Stimulated activated CD8-positive, alpha-beta memory T cell treated with anti-CD3 and anti-CD28 coated beads, Interleukin-12 subunit alpha, Interleukin-12 subunit beta, amount 100 ng/mL, for 24 hours (primary cell): ENCODE measurements at regions not wholly inside any gene's neighbourhood (a gene's known extent, or its start where the extent isn't known, plus 50 kb on each side); places are given as distances from the start of the nearest gene placed in this dataset.

Source experiments
- DNase-seq: peaks from one replicate; pipeline ENCODE4 v3.0.0-alpha.2; 2020; ENCODE audit errors: extremely low read depth

DNA sequence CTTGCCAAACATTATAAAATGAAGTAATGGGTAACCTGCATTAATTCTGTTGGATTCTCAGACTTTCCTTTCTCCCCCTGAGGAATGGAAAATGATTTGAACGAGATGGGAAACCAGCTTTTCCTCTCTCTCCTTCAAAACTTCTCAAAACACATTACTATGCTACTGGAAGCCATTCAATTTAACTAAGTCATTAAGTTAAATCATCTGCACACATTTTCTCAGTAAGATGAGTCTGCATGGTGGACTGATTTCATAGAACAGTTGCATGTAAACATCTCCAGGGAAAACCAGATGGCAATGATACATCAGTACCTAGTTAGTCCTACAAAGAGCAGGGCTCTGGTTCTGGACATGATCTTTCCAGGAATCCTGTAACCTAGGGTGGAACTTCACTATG lies 59.9 kb downstream of the BMP4 start:
- no peak for DNase-seq

DNA sequence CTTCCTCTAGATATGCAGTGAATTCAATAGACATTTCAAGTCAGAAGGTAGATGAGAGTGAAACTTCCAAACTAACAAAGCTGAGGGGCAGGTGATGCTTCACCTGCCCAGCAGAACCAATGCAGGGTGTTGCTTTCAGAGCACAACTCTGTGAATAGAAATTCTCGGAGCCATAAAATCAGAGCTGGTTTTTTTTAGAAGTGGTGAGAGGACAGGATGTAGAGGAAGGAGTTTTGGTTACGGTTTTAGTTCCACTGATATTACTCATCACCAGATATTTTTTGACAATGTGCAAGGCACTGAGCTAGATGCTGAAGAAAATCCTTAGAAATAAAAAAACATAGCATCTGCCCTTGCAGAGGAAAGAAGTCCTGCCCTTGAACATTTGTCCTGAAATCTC lies 62.2 kb downstream of the BMP4 start:
- DNase-seq: no peak

DNA sequence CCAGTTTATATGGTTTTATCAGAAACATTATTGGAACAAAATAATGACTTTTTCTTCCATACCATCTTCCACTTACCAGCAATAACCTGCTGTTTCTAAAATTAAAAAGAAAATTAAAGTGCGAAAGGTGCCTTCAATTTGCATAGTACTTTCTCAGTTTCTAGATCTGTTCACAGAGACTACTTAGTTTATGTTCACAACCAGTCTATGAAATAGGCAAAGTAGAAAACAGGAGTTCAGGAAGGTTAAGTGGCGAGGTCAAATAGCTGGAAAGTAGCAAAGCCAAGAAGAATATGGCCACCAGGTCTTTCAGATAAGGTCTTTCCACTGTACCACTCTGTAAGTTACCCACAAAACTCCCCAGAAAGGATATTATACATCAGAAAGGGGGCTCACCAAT lies 63.3 kb downstream of the BMP4 start:
- DNase-seq: no peak

DNA sequence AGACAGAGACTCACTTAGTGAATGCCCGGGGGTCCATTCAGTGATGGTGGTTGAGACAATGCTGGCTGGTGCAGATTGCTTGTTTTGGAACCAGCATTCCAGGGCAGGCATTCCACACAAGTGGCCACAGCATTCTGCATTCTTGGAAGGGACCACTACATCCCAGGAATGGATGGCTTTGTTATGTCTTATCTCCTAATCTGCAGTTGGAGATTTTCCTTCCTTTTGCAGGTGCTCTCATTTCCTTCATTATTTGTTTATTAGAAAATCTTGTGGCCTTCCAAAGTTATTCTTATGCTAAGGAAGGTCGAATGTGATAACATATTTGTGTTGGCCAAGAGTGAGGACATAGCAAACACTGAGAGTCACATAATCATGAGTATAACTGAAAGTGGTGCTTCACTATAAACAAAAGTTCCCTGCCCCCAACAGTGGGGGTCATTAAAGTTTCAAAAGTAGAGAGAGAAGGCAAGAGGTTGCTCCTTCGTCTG lies 66.0 kb downstream of the BMP4 start:
- no peak for DNase-seq

DNA sequence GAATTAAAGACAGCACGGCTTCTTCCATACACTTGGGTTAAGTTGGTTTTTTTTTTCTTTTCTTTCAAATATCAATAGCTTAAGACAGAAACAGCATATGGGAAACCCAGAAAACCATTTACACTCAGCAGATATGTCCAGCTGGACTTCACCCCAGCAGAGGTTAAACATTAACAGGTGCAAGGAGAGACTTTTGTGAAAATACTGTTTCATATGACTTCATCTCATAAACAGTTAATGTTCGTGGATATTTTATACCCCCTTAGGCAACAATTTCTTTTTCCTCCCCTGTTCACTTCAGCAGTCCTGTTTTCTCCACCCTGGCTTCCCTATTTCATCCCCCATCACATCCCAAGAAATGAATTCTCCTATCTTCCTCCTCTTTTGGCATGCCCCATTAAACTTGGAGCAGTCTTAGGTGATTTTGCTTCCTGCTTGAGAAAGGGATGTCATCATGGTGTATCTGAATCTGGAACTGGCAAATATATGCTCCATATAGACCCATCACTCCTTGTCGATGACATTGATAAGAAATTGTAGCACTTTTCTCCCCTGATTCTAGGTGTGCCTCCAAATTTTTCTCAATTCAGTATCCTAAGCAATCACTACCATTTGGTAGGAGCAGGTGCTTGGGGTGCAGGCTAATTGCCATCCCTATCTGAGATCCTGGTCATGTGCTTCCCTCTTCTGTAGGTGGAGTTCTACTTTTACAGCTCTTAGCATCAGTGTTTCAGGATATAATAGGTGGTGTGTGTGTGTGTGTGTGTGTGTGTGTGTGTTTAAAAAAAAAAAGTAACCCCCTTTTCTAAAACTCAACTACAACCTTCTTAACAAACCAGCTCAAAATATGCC lies 67.9 kb downstream of the BMP4 start:
- DNase-seq: no peak

DNA sequence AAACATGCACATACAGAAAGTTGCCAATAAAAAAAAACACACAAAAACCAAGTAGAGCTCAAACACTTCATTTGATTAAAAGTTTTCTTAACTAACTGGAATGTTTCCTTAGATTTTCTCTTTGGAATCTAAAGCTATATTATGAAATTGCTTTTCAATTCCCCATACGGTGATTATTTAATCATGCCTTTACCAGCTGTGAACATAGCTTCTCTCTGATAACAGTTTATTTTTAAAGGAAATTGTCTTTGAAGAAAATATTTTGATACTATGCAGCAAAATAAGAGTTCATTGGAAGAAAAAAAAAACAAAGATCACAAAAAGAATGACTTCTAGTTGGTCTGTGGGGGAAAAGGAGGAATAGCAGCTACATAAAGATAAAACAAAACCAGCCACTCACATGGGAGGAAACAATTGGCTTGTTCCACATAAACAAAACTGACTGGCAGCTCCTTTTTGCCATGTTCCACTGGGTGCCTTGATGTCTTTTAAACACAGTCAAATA lies 71.4 kb downstream of the BMP4 start:
- DNase-seq: no peak

DNA sequence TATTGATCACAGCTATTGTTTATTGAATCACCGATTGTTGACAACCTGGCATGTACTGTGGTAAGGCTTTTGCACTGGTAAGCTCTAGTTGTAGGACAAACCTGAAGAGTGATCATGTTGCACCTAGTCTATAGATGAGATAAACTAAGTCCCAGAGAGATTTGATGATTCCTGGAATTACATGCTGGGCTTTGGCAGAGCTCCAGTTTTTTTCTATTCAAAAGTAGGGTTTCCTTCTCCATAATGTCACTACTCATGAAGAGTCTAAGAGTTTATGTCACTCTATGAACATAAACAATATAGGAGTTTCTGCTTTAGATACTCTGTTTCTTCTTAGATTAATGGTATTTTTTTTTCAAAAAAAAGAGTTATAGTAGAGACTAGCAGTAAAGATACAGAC lies 72.0 kb downstream of the BMP4 start:
- no peak for DNase-seq

DNA sequence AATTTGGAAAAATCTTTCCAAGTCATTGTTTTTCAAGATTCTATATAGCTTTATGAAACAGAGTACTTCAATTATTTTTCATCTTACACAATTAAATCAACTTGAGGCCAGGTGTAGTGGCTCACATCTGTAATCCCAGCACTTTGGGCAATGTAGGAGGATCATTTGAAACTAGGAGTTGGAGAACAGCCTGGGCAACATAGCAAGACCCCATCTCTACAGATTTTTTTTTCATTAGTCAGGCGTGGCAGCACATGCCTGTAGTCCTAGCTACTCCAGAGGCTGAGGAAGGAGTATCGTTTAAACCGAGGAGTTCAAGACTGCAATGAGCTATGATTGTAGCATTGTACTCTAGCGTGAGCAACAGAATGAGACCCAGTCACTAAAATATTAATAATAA lies 72.9 kb downstream of the BMP4 start:
- DNase-seq: no peak

DNA sequence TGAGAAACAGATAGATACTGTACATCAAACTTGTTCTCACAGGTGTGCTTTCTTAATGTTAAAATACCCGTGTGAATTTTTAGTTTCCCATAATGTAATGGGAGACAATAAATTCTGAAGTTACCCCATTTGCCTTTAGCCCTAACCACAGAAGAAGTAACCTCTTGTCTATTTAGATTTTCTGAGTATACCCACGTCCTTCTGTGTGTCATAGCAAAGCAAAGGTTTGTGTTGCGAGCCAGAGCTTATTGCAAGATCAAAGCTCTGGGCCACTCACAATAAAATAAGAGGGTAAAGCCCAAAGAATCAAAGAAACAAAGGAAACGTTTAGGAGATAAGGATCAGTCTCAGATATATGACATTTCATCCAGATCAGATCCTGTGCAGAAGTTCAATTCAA lies 73.9 kb downstream of the BMP4 start:
- no peak for DNase-seq

DNA sequence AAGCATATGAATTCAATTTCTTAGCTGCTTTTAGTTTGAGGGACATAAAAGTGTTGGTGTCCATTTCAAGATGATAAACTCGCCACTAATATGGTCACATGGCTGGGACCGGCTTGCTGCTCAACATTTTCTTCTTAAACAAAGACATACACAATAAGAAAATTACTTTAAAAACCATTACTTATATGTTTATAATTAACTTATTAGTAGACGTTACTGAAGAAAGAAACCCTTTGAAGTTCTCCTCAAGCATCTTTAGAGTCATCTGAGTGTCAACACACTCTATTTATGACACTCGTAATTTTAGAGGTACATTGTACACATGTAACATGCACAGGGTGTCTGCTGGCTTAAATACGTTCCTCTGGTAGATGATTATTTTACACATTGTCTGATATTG lies 74.7 kb downstream of the BMP4 start:
- no peak for DNase-seq

DNA sequence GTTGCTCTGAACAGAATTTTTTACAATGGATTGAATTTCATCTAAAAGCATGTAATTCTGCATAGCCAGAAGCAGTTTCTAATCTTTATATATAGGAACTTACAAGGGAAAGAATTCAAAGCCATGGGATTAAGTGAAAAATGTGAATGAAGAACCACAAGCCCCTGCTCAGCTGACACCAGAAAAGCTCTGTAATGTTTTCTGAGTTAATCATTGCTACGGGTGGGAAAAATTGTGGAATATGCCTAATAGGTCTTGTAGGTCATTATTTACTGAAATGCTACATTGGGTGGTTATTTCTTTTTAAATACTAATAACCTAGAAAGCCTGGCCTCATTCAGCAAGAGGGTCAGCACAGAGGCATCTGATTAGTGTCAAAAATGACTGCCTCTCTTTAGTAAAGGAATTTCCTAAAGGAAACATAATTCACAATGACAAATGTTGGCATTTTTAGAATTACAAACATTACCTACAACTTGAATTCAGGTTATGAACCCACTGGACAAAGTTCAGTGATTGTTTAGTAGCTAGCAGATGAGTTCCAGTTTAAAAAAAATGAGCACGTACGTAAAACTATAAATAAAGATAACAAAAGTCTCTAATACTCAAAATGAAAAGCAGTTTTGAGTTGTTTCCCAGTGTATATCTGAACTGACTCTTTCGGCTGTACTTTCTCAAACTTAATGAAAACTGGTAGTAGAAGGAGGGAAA lies 75.3 kb downstream of the BMP4 start:
- no peak for DNase-seq

DNA sequence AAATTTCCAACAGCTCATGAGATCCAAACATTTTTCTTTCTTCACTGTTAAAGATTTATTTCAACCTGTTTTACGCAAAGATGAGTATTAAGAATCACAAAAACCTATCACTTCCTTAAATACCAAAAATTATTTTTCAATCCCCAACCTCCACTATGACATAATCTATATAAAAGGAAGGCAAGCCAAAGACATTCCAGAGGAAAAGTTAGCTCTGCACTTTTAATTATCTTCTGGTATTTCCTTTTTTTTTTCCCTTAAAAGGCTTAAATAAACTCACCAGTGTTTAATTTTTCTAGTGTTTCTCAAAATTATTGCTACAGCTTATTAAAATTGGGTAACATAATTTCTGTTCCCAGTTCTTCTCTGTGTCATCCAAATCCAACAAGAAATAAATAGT lies 75.9 kb downstream of the BMP4 start:
- no peak for DNase-seq

DNA sequence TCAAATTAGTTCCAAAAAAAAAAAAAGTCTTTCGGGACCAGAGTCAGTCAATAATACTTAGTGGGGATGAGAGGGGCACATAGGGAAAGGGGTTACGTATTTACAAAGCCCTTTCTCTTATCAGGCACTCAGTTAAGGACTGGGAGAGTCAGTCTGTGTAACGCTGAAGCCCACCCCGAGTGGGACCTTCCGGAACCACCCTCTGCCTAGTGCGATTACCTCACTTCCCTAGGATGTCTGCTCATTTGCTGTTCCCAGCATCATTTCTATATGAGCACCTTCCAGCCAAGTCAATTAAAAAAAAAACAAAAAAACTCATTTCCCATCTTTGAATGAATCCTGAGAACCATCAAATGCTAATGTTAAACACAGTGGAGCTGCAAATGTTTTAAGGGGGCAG lies 76.9 kb downstream of the BMP4 start:
- DNase-seq: no peak

DNA sequence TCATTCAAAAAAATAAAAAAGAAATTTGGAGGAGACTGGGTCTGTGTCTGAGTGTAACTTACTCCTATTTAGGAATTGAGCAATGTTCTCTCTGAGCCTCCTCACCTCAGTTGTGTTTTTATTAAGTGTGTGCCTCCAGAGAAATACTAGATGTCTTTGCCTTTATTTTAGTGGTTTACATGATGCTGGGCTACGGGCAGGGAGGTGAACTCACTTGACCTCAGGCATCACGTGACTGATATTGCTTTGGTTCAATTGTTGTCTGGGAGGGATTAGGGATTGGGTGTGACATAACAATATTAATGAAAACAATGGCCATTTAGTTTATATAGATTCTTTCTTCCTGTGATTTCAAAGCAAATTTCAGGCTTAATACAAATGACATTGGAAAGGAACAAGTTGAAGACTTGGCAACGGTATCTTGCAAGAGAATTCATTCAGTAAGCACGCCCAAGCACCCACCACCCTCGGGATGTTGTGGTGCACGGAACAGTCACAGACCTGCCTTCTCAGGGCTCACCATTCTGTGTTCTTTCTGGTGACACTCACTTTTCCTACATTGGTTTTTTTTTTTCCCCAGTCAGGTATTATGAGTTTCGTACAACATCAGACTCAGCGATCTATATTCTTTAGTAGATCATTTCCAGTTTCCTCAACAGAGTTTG lies 77.5 kb downstream of the BMP4 start:
- DNase-seq: no peak

DNA sequence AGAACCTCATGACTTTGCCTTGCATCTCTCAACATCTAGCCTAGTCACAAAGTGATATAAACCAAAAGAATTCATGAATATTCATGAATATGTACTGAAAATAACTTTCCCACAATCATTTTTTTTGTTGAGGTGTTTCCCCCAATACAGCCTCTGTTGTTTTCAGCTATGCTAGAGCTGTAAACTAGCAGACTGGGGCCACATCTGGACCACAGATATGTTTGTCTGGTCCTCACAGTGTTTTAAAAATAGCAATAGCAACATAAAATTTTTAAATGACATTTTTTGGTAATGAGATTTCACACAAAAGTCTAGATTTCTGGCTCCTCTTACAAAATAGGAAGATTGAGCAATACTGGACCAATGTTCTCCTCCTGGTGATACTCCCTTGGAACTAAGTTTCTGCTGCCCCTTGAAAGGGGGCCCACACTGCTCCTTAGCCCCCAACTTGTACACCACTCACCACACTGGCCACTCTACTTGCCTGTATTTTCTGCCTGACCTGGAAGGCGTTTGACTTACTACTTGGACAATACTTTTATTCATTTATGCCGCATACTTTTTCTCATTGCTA lies 81.2 kb downstream of the BMP4 start:
- no peak for DNase-seq

DNA sequence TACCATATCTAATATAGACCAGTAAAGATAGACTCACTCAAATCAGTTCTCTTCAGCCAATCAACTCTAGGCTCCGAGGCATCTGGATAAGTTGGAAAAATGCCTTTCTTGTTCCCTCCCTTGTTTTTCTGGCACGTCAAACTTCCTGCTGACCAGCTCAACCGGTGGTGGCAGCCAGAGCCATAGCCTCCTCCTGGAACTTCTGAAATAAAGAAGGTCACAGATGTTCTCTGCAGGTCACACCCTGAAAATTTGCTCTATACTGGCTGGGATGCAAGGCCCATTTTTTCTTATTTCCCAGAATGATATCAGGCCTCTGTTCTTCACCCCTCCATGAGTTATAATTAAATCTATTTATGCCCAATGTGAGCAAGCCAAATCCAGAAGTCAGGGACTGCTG lies 81.9 kb downstream of the BMP4 start:
- DNase-seq: no peak

DNA sequence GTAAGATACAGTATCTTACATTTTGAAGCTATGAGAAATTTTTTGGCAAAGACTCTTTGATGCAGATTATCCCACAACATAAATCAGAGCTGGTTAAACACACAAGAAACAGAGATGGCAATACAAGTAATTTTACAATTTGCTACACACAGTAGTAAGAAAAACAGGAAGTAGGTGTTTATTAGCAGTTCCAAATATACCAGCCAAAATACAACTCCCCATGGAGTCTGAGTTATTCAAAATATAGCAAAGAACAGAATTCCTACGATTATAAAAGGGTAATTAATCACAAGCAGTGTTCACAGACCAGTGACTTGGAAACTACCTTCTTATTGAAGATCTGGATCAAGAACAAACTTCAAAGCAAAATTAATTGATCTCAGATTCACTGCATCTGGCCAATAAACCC lies 83.9 kb downstream of the BMP4 start:
- no peak for DNase-seq

DNA sequence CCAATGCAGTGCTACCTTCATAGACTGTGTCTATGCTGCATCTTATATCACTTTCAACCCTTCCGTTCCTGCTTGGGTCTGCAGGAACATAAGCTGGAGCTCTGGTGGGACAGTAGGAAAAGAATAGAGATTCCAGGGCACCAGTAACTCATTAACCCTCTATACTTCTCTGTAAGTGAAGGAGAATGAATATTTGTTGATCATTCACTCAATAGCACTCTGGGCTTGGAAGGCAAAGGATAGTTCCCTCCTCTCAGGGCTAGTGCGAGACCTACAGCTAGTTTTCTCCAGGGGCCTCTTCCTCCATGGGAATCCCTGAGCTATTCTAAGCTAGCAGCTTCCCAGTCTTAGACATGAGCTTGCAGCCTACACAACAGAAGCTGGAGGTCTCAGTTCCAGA lies 84.7 kb downstream of the BMP4 start:
- DNase-seq: no peak

DNA sequence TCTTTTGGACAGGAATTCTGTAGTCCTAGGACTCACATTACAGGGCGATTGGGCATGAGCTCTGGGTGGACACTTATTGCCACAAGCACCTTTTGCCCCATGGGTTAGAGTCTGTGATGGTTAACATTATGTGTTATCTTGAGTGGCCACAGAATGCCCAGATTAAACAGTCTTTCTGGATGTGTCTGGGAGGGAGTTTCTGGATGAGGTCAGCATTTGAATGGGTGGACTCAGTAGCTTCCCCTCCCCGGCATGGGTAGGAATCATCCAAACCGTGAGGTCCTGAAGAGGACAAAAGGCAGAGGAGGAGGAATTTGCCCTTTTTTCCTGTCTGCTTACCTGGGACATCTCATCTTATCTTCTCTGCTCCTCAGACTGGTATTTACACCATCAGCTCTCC lies 85.6 kb downstream of the BMP4 start:
- DNase-seq: no peak

DNA sequence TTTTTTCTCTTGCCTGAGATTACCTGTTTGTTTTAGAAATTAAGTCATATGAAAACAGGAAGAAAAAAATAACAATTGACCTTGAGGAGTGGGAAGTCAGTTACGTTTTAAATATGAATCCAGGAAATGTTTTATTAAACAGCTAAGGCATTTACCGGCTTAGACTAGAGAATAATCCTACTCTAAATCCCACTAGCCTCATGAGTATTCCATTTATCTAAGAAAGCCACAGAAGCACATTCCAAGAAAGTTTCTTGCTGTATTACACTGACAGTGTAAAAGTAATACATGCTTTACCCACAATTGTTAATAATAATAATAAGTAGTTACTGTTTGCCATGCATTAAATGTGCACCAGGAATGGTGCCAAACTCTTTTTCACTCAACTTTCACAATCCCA lies 90.9 kb downstream of the BMP4 start:
- no peak for DNase-seq

DNA sequence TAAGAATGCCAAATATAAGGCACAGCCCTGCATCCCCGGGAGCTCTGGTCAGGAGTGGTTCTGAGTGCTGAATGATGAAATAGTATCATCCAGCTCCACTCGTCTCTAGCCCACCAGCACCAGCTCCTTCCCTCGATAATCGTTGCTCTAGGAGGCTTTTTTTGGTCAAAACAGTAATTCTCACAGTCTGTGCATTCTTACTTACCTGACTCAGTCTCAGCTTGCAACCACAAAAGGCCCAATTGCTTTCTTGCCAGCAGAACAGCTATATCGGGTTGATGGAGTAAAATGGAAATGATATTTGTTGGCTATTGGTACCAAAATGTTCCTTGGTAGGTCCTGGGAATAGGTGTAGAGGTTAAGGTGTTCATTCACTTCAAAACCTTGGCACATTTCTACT lies 94.8 kb downstream of the BMP4 start:
- no peak for DNase-seq

DNA sequence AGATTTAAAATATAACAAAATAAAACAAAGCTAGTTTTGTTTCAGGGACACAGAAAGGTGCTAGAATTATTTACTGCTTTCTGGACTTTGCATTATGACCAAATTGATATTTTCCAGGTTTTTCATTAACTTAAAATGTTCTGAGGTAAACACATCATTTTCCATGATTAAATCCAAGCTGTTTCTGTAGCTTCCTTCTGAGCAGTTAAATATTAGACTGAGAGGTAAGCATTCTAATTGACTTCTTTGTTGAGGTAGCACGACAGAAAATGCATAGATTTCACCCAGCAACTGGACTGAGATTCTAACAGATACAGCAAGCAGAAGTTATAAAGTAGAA lies 98.3 kb downstream of the BMP4 start:
- DNase-seq: no peak
